Stimulated activated CD4-positive, alpha-beta T cell treated with anti-CD3 and anti-CD28 coated beads, TNF-alpha, amount 100 ng/mL, for 1 hour (primary cell): ENCODE measurements at regions not wholly inside any gene's neighbourhood (a gene's known extent, or its start where the extent isn't known, plus 50 kb on each side); places are given as distances from the start of the nearest gene placed in this dataset.

Source experiments
- DNase-seq, 3 donors: peaks; one replicate each; pipeline ENCODE4 v3.0.0-alpha.2; 2020; ENCODE audit warnings: low read depth in 3 of 3, low spot score in 1 of 3

DNA sequence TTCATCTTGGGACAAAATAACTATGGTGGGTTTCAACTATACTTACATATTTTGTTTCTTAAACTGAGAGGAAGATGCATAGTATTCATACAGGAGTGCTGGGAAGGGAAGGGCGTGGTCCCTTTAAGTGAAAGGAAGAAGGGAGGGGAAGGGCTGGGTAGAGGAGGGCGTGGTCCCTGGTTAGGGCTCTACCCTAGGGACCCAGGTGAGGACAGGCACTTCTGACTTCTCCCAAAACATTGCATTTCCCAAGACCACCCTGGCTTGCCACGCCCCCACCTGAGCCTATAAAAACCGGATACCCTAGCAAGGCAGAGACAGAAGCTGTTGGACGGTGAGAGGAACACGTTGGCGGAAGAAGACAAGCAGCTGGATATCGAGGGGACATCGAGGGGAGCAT lies 157.6 kb upstream of the PLXNA4 start:
- DNase-seq, result no peak

DNA sequence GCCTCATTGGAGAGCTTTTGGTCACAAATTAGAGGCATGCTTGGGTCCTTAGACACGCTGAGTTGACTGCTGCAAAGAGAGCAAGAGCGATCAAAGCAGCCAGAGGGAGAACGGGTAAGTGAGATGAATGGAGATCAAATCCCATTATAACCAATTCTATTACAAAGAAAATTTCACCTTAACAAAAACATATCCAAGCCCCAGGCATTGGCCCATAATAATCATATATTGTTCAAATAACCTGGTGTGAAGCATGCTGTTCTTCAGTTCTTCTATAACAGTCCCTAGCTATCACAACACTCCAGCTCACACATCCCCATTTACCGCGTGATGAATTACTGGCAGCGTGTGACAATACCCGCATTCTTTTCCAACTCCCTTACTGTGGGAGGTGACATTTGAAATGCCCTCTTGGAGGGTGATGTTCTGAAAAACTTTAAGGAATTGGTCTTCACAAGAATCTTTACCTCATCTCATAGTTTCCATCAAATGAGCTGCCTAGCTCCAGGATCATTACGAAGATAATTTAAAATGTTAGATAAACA lies 156.1 kb upstream of the PLXNA4 start:
- DNase-seq, result no peak

DNA sequence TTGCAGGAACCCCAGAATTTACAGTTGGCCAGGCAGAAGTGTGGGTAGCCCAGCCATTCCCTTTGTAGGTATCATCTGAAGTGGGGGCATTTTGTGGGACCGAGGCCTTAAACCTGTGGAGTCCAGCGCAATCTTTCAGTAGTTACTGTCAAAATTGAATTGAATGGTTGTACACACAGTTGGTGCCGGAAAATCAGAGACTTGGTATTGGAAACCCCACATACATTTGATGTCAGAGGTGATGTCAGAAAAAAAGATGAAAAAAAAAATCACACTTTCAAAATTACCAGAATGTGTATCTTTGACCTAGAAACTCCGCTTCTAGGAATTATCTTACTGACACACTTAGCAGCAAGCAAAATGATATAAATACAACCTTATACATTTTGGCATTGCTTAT lies 153.8 kb upstream of the PLXNA4 start:
- DNase-seq, result no peak

DNA sequence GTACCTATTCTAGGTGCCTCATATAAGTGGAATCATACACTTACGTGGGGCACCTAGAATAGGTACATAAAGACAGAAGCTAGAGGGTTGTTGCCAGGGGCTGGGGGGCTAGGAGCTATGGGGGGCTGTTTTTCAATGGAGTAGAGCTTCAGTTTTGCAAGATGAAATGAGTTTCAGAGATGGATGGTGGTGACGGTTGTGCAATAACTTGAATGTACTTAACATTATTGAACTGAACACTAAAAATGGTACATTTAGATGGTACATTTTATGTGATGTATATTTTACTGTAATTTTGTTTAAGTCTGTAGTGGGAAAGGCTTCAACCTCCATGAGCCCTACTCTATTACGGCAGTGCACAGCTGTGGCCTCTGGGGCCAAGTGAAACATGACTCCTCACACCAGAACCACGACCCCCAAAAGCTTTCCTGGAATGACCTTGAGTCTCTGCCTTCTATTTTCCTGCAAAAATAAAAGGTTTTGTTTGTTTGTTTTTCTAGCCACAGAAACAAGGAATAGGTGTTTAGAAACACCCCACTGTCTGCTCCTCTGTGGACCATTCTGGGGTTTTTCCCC lies 147.3 kb upstream of the PLXNA4 start:
- DNase-seq, result no peak

DNA sequence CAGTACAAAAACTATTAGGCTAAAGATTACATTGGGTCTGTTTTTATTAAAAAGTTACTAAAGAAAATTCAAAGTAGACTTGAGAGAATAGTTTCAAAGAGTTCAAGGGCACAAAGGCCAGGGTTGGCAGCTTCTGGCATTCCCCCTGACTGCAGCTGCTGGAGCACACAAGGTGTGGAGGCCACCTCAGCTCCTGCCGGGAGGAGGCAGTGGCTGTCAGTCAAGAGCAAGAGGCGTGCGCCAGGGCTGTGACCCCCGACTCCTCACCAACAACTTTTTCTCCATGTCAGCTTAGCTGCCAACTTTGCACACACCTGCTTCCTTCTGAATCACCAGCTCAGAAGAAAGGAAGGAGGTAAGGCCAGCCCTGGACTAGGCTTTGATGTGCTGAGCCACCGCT lies 144.6 kb upstream of the PLXNA4 start:
- DNase-seq, result no peak

DNA sequence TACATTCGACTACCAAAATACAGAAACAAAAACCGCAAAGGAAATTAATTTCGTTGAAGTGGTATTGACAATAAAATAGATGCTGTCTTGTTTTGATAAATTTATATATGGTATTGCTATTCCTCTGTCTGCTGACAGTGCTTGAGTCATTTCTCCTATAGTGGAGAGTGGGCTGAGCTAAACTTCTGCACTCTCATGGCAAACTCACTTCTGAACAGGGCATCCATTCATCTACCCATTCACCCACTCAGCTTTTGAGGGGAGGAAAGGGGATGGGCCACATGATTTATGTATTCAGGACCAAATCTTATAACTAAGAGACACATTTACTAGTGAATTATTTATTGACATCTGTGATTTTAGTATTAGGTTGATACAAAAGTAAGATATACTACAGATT lies 137.6 kb upstream of the PLXNA4 start:
- DNase-seq, result no peak

DNA sequence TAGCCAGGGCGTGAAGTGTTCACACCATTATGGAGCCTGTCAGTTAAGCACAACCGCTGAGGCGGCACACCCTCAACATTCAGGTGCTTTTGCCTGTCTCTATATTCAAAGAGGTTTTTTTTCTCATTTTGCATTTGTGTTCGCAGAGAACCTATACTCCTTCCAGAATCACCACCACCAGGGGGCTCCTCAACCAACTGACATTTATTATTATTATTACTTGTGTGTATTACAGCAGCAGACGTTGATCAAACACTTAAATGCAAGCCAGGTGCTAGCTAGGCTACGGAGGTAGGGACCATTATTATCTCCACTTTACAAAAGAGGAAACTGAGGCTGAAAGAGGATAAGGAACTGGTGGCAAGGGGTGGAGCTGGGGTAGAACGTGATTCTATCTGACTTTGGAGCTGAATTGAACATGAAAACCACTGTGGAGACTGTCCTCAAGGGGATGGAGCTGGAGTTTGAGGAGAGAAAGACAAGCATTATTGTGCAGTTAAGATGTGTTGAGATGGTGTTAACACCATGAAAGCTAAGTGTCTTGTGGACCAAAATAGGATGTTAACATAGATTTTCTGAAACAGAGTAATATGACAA lies 133.8 kb upstream of the PLXNA4 start:
- DNase-seq, result no peak

DNA sequence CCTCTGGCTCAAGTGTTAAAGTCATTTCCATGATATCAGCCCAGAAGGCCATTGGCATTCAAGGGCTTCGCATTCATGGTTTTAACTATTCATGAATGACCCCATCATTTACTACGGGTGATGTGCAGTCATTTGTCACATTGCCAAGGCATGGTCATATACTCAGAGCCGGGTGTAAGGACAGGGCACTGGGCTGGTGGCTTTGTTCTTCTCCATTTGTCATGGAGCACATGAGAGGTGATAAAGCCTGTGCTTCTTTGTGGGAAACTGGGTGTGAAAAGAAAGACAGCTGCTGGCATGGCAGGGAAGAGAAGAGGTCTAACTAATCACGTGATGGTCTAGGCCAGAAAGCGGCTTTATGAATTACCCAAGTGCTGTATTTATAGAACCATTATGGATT lies 132.2 kb upstream of the PLXNA4 start:
- DNase-seq, result no peak

DNA sequence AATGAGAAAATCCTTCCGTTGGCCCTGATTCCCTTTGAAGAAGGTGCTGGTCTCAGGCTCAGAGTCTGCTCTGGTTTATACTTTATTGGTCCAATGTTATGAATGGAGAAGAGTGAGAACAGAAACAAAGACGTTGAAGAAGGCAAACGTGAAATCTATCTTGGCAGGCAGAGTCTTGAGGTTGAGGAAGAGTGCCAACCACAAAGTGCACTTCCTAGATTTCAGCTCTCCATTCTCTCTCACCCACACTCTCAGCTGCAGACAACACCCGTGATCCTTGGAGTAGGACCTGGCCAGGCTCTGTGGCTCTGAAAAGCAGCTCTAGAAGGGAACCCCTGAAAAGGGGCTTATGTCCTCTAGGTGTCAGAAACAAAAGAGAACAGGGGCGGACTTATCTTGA lies 128.9 kb upstream of the PLXNA4 start:
- no peak for DNase-seq

DNA sequence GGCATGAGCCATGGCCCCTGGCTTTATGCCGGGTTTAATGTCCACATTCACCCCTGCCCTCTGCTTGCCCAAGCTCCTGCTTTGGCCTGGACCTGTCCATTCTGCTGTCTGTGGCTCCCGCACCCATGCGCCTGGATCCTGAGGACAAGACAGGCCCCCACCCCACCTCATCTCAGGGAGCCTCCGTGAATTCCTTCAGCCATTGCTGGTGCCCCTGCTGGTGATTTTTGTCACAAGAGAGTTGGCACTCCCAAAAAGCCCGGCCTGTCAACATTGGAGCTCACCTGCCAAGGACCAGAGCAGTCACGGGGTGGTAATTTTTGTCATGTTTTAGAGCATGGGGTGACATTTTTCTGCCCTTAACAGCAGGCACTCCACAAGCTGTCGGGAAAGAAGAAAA lies 127.5 kb upstream of the PLXNA4 start:
- DNase-seq, result no peak

DNA sequence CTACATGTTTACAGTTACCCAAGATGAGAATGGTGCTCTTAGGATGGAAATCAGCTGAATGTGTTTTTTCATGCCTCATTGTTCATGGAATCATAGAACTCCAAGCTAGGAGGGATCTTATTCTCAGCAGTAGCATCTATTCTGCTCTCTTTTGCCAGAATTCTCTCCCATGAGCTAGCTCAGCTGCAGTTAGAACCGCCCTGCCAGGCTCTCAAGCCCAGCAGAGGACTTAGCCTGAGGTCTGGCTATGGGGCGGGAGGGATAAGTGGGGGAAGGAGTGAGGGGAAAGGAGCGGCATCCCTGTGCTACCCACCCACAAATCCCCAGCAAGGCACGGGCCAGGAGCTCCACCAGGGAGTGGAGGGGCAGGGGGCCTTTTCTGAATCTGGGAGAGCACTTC lies 120.7 kb upstream of the PLXNA4 start:
- DNase-seq, result no peak

DNA sequence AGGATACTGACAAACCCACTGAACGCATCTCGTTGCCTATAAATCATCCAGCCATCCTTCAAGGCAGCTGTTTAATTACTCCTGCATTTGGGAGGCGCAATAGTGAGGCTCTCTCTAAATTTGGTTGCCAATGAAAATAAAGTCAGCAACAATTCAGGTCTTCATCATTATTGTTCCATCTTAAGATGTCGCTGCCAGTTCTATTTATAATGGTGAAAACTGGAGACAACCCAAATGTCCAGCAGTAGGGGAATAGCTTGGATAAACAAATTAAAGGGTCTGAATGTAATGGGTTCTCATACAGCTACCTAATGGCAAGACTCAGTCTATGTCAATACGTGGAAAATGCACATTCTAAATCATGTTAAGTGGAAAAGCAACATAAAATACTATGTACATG lies 120.1 kb upstream of the PLXNA4 start:
- DNase-seq, result no peak

DNA sequence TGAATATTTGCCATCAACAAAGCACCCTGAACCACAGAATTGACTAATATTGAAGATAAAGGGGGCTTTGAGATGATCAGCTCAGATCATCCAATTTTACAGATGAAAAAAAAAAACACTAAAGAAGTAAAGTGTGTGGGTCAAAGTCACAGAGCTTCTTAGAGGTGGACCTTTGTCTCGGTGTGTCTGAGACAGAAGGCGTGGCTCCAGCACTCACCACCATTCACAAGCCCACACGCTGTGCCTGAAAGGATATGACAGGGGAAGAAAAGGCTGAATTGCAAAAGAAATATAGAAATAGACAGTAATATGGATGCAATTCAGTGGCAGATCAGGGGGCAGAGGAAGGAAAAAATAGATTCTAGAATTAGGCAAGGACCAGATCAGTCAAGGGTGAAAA lies 114.9 kb upstream of the PLXNA4 start:
- no peak for DNase-seq

DNA sequence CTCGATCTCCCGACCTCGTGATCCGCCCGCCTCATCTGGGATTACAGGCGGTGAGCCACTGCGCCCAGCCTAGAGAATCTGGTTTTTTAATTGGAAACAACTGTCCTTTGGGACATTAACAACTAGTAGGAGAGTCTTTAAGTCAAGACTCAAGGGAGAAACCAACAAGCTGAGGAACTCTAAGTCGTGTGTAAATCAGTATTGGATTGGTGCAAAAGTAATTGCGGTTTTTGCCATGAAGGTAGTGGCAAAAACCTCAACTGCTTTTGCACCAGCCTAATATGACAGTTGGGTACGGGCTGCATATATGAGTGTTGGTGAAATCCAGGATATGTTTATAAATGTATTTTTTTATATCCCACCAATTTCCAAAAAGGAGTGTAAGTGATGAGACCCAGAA lies 113.9 kb upstream of the PLXNA4 start:
- DNase-seq, result no peak

DNA sequence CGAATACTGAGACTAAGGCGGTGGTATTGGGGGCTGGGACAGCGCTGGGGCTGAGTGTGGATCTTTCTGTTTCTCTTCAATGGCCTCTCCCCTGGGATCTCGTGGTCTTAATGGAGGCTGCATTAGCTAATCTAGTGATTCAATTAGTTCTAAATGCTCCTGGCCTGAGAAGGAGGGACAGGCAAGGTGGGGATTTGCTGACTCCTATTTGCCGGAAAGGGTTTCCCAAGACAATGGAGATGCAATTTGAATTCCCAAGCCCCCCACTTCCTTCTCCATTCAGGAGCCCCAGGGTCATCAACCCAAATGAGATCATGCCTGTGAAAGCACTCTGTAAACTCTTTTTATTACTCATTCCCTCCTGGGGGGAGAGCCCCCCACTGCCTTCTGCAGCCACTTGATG lies 111.7 kb upstream of the PLXNA4 start:
- DNase-seq, result no peak

DNA sequence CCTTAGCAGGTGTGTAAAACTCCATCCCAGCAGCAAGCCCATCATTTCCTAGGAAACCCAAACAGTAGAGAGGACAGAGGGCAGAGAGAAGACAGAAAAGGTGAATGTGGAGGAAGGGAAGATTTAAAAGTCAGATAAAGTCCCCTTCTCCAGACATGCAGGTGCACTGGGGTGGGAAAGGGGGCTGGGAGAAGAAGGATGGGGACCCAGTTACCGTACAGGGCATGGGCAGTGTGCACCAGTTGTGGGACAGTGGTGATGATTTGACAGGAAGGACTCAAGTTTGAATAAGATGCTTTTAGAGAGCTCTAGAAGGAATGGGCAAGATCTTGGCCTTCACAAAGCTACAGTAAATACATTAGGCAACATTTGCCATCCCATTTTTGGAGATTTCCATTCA lies 110.7 kb upstream of the PLXNA4 start:
- no peak for DNase-seq

DNA sequence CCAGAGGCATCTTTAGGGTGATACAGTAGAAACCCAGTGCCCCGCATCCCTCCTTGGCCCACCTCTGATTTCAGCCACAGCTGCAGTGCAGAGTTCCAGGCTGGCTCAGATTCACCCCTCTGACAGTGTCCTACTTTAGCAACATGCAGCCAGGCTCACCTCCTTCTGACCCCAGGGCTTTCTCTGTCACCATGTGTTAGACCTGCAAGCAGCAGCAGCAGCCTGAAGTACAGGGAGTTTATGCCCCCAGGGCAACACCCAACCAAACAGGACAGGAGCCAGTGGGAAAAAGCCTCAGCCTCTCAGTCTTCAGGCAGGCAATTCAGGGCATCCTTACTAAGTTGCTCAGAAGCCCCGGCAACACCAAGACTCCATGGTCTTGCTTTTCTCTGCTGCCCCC lies 109.0 kb upstream of the PLXNA4 start:
- no peak for DNase-seq

DNA sequence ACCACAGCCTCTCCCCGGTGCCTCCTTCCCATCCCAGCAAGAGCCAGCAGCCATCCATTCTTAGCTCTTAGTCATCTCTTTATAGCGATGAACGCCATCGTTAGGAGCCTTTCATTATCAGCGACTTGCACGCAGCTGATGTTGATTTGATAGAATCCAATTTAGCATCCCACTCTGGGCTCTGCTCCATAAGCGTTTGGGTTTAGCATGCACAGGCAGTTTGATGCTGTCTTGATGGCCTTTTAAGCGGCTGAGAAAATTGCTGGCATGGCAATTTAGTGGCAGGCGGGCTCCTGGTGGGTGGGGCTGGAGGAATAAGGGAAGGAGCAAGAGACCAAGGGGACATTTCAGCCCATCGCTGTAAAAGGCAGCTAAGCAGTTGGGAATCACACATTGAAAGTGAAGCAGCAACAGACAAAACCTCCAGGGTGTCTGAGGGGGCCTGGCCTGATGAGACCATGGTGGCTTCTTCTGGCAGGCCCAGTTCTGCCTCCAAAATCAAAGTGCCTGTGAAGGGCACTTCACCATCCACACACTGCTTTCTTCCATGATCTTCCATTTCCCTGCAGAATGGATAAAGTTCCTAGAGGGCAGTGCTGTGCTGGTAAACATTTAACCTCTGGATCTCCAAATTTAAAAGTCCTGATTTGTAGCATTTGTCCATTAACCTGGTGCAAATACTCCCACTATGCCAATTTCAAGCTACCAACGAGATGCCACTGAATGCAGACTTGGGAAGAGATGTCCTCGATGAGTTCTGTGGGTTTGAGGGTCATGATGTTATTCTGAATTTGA lies 107.8 kb upstream of the PLXNA4 start:
- DNase-seq, result no peak

DNA sequence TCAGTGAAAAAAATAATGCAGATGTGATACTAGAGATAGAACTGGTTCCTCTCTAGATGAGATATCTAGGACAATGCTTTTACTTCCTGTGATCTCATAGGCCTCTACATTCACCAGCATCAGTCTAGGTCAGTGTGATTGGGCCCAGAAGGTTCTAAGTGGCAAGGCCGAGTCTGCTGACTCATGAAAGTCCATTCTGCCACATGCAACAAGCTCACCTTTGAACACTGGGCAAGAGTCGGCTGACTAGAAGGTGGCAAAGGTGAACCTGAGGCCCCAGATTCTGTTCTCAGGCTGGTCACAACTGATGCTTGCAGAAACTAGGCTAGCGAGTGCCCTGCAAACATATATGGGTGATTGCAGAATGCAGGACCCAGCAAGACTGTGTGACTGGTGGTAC lies 105.7 kb upstream of the PLXNA4 start:
- no peak for DNase-seq

DNA sequence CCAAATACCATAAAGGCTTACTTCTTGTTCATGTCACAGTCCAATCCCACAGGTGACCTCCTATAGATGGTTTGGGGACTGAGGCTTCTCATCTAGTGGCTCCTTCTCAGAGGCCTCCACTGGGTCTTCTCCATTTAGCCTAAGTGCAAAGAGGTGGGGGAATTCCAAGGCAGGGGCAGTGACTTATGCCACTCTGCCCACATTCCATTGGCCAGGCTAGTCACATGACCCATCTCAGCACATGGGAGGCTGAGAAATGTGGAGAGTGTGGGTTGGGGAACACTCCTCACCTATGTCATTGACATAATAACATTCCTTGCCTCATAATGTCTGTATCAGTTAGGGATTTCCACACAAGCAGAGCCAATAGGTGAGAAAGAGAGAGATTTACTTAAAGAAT lies 104.3 kb upstream of the PLXNA4 start:
- no peak for DNase-seq

DNA sequence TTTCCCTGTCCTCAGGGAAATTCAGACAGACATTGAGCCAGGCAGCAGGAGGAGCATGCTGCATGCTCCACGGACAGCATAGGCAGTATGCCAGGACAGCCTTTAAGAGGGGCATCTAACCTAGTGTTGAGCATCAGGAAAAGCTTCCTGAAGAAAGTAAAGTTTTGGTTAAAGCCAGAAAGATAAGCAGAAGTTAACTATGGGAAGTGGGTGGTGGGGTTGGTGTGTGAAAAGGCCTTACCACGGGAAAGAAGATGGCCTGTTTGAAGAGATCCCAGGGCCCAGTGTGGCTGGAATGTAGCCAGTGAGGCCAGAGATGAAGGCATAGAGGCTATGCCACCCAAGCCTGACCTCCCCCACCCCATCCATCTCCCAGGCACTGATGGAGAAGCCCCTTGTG lies 102.4 kb upstream of the PLXNA4 start:
- no peak for DNase-seq

DNA sequence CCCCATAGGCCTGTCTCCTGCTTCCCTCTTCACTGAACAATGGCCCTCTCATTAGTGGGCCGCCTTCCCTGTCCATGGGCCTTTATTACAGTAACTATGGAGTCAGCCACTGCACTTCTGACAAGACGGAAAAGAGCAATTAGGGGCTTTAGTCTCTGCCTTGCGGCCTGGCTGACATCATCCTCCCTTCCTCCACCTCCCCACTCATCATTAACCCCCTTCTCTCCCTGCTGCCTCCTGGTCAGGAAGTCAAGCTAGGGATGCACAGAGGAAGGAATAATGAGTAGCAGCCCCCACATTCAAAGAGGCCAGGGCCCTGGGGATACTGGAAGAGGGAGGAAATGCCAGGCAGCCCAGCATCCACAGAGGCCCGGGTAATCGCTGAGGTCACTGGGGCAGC lies 101.6 kb upstream of the PLXNA4 start:
- no peak for DNase-seq
